Fibroblast of lung (primary cell): ENCODE measurements at regions not wholly inside any gene's neighbourhood (a gene's known extent, or its start where the extent isn't known, plus 50 kb on each side); places are given as distances from the start of the nearest gene placed in this dataset.
A peak's percentile ranks its signal among the peaks of the same experiment; 100 is the strongest.

Source experiments
- DNase-seq, 2 donors: peaks; one replicate each; pipeline versions ENCODE4 v3.0.0 to v3.0.0-alpha.2; 2010; ENCODE audit warnings: low read depth in 2 of 2
- H2AFZ ChIP-seq: 2 replicates; pipeline ENCODE4 v1.5.1; 2012; ENCODE audit warnings: low read length, control low read depth, inconsistent platforms
- H3K27ac ChIP-seq: 2 replicates; pipeline ENCODE4 v1.5.1; 2011; ENCODE audit warnings: low read length, control low read depth; ENCODE audit not compliant: insufficient read depth
- H3K27me3 ChIP-seq: 2 replicates; pipeline ENCODE4 v1.5.1; 2011; ENCODE audit warnings: mild to moderate bottlenecking, low read length; ENCODE audit not compliant: control insufficient read depth, insufficient read depth
- H3K36me3 ChIP-seq: 2 replicates; pipeline ENCODE4 v1.5.1; 2011; ENCODE audit warnings: low read length; ENCODE audit not compliant: control insufficient read depth, insufficient read depth
- H3K4me1 ChIP-seq: 2 replicates; pipeline ENCODE4 v1.5.1; 2011; ENCODE audit warnings: low read length; ENCODE audit not compliant: control insufficient read depth, insufficient read depth; ENCODE audit errors: extremely low read depth
- H3K4me2 ChIP-seq: 2 replicates; pipeline ENCODE4 v1.5.1; 2011; ENCODE audit warnings: low read length, control low read depth; ENCODE audit not compliant: insufficient read depth; ENCODE audit errors: extremely low read depth
- H3K4me3 ChIP-seq, 4 experiments: fragments of 200-600 bp in 1 of 4; sonication (generic) in 1 of 4; replicated peaks in 1 of 4; 2 replicates each; pipeline ENCODE4 v1.5.1; 2011 to 2016; ENCODE audit warnings: low read length in 4 of 4, low read depth in 3 of 4, mild to moderate bottlenecking in 3 of 4, control low read depth in 2 of 4, inconsistent platforms in 1 of 4, mixed read lengths in 1 of 4; ENCODE audit not compliant: insufficient read depth in 1 of 4; ENCODE audit errors: control extremely low read depth in 1 of 4
- H3K79me2 ChIP-seq: 2 replicates; pipeline ENCODE4 v1.5.1; 2012; ENCODE audit warnings: mild to moderate bottlenecking, low read length, inconsistent platforms; ENCODE audit not compliant: control insufficient read depth, insufficient read depth
- H3K9ac ChIP-seq: 2 replicates; pipeline ENCODE4 v1.5.1; 2011; ENCODE audit warnings: mild to moderate bottlenecking, low read length, control low read depth; ENCODE audit not compliant: insufficient read depth
- H3K9me3 ChIP-seq: 2 replicates; pipeline ENCODE4 v1.5.1; 2012; ENCODE audit warnings: low read depth, low read length; ENCODE audit not compliant: control insufficient read depth, insufficient read depth
- H4K20me1 ChIP-seq: 2 replicates; pipeline ENCODE4 v1.5.1; 2011; ENCODE audit warnings: low read length; ENCODE audit not compliant: control insufficient read depth, insufficient read depth; ENCODE audit errors: extremely low read depth
- EZH2 ChIP-seq: IDR thresholded peaks from 2 replicates; pipeline ENCODE4 v1.5.1; 2012; ENCODE audit warnings: low read length, control low read depth, mild to moderate bottlenecking; ENCODE audit errors: missing control alignments
- TF ChIP-seq, protein P1 (sequence below), 2 donors: IDR thresholded peaks in 1 of 2; conservative IDR thresholded peaks in 1 of 2; 1 replicate in 1 of 2; 2 replicates in 1 of 2; pipeline ENCODE4 v1.5.1; 2011 to 2012; ENCODE audit warnings: low read length in 2 of 2, control low read depth in 1 of 2, inconsistent platforms in 1 of 2, low read depth in 1 of 2, mild to moderate bottlenecking in 1 of 2

DNA sequence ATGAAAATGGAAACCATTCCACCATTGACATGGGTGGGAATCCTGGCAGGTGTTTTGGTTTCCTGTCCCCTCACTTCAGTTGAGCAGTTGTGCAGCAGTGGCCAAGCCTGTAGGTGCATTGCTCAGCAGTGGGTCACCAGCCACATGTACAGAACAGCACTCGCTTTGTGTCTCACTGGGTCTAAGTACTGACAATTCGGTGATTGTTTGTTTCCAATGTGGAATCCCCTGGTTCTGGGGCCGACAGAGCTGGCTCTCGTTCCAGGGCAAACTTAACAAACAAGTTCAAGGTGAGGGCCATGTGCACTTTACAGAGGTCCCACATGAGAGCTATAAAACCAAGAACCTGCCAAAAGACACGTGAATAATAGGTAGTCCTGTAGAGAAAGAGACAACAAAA is 54.1 kb upstream of the SPATA13 start:
- Histone ChIP-seq H3K27me3 (no peaks in the 10 kb centered on the region), H3K36me3 (no peaks in the 10 kb centered on the region), H3K27ac (no peak overlapping the region), H2AFZ (no peak overlapping the region), H3K9me3 (no peaks in the 10 kb centered on the region), H3K79me2 (no peaks in the 10 kb centered on the region), H3K4me2 (no peak overlapping the region), H3K4me1 (no peaks in the 10 kb centered on the region), H3K9ac (no peak overlapping the region), H4K20me1 (no peaks in the 10 kb centered on the region), H3K4me3 (no peak overlapping the region)
- TF ChIP-seq, protein P1, sequence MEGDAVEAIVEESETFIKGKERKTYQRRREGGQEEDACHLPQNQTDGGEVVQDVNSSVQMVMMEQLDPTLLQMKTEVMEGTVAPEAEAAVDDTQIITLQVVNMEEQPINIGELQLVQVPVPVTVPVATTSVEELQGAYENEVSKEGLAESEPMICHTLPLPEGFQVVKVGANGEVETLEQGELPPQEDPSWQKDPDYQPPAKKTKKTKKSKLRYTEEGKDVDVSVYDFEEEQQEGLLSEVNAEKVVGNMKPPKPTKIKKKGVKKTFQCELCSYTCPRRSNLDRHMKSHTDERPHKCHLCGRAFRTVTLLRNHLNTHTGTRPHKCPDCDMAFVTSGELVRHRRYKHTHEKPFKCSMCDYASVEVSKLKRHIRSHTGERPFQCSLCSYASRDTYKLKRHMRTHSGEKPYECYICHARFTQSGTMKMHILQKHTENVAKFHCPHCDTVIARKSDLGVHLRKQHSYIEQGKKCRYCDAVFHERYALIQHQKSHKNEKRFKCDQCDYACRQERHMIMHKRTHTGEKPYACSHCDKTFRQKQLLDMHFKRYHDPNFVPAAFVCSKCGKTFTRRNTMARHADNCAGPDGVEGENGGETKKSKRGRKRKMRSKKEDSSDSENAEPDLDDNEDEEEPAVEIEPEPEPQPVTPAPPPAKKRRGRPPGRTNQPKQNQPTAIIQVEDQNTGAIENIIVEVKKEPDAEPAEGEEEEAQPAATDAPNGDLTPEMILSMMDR (conservative IDR thresholded peaks at IDR 0.05 in 1 of 2, IDR thresholded peaks at IDR 0.05 in 1 of 2; ENCODE audit: low read depth in 1 of 2, low read length in 2 of 2) = no peak
- TF ChIP-seq EZH2 = no peak
- DNase-seq = no peak

DNA sequence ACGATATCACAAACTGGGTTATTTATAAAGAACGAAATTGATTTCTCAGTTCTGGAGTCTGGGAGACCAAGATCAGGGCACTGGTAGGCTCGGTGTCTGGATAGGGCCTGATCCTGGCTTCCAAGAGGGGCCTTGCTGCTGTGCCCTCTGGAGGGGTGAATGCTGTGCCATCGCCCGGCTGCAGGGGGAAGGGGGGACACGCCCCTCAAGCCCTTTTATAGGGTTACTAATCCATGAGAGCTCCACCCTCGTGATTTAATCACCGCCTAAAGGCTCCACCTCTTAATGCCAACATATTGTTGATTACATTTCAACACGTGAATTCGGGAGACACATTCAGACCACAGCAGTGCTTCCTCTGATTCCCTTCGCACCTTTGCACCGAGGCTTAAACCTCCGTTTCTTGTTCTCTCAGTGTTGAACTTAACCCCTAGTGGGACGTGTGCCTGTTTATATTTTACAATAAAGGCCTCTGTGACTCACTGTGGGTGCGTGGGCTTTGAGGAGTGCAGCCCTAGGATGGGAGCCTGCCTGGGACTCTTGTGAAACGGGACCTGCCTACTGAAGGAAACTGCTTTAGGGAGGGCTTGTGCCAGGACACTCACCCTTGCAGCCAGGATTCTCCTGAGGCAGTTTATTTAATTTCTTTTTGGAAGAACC is 52.4 kb upstream of the SPATA13 start:
- Histone ChIP-seq H3K4me3 (no peak overlapping the region), H3K4me2 (no peak overlapping the region), H3K9ac (no peak overlapping the region), H3K27me3 (no peaks in the 10 kb centered on the region), H3K36me3 (no peaks in the 10 kb centered on the region), H2AFZ (no peak overlapping the region), H3K27ac (no peak overlapping the region), H3K79me2 (no peaks in the 10 kb centered on the region), H4K20me1 (no peaks in the 10 kb centered on the region), H3K9me3 (no peaks in the 10 kb centered on the region), H3K4me1 (no peaks in the 10 kb centered on the region)
- TF ChIP-seq EZH2 = no peak
- TF ChIP-seq, protein P1 (conservative IDR thresholded peaks at IDR 0.05 in 1 of 2, IDR thresholded peaks at IDR 0.05 in 1 of 2; ENCODE audit: low read depth in 1 of 2, low read length in 2 of 2) = no peak
- DNase-seq = peak; percentile 35 to 71

GRCh38 chr13:24108615-24108965 is 51.9 kb upstream of the SPATA13 start:
- Histone ChIP-seq H3K27ac (no peak overlapping the region), H2AFZ (no peak overlapping the region), H3K27me3 (no peaks in the 10 kb centered on the region), H3K9ac (no peak overlapping the region), H3K4me2 (no peak overlapping the region), H3K4me1 (no peaks in the 10 kb centered on the region), H3K4me3 (no peak overlapping the region), H3K79me2 (no peaks in the 10 kb centered on the region), H3K36me3 (no peaks in the 10 kb centered on the region), H4K20me1 (no peaks in the 10 kb centered on the region), H3K9me3 (no peaks in the 10 kb centered on the region)
- TF ChIP-seq, protein P1 (conservative IDR thresholded peaks at IDR 0.05 in 1 of 2, IDR thresholded peaks at IDR 0.05 in 1 of 2; ENCODE audit: low read depth in 1 of 2, low read length in 2 of 2) = no peak
- TF ChIP-seq EZH2 = no peak
- DNase-seq = no peak
